ENCODE measurements at regions not wholly inside any gene's neighbourhood (a gene's known extent, or its start where the extent isn't known, plus 50 kb on each side); places are given as distances from the start of the nearest gene placed in this dataset.

DNA sequence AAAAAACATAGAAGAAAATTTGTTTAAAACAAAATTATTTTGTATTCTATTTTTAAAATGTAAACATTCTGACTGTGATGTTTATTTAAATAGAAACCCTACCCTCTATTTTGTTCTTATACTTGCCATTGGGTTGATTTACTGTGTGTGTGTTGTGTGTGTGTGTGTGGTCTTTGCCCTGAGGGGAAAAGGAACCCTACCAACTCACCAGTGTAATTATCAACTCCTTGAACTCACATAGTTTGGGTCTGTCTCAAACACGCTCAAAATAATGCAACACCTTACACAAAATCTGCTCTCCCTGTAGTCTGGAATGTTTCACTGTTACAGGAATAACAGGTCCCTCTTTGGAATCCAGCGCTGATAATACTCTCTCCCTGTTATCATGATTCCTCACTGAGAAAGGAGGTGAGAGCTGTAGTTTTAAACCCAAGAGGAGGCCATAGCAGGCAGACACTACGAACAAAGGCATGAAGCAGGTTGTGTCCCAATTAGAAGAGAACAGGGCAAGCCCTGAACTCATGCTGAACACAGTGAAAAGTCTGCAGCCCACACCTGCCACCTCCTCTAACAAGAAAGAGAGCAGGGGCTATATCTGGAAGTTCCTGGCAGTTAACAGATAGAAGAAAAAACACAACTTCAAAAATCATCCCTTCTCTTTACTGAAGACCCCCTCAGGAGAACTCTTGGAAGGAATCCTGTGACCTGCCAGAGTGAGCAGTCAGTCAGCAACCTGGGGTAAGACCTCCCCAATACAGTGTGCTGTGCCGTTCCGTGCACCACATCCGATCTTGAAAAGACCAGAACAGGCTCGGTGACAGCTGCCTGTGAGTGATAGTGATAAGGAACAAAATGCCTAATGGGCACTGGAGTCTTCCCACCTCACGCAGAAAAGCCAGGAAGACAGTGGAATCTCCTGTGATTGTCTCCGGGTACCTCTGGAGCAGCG, 608.1 kb upstream of the ADAMTS16 start:
- H3K27ac ChIP-seq: no peak overlapping the region

GRCh38 chr5:4532705-4533080, 607.4 kb upstream of the ADAMTS16 start:
- H3K27ac ChIP-seq: no peak overlapping the region
- TF ChIP-seq CTCF (IDR thresholded peaks at IDR 0.05) (no peak), ZFX (IDR thresholded peaks at IDR 0.05; ENCODE audit: borderline replicate concordance) (no peak)

More for the DNA sequence above, 608.1 kb upstream of the ADAMTS16 start:
- no peak for TF ChIP-seq ZFX (IDR thresholded peaks at IDR 0.05; ENCODE audit: borderline replicate concordance)
- no peak for TF ChIP-seq CTCF (IDR thresholded peaks at IDR 0.05)

DNA sequence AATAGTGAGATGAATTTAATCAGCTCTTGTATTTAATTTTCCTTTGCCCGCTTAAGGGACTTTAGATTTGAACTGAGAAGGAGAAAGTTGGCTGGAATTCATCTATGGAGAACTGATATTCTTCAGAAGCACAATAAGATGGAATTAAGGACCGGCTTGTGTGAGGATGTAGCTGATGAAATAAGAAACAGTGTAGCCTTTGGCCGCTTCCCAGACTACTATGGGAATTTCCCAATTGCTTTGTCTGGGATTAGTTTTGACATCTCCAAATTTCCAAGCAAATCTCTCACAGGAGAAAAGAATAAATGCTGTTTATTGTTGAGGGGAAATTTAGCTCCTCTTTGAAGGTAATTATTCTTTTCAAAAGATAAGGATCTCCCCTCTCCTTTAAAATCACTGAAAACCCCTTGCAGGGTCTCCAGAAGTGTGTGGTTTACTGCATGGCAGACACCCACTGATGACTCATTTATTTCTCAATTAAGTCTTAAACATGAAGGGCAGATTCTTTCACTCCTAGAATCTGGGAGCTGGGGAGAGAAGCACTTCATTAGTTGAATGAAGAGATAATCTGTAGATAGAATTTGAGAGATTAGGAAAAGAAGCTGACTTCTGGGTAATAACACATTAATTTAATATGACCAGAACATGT, 606.5 kb upstream of the ADAMTS16 start:
- TF ChIP-seq ZFX (IDR thresholded peaks at IDR 0.05; ENCODE audit: borderline replicate concordance): no peak
- TF ChIP-seq CTCF (IDR thresholded peaks at IDR 0.05): no peak
- H3K27ac ChIP-seq: no peak overlapping the region

- TF ChIP-seq ZFX (IDR thresholded peaks at IDR 0.05; ENCODE audit: borderline replicate concordance): no peak
- no peak for TF ChIP-seq CTCF (IDR thresholded peaks at IDR 0.05)
These were observed 602.6 kb upstream of the ADAMTS16 start for GRCh38 chr5:4537489-4537888.

DNA sequence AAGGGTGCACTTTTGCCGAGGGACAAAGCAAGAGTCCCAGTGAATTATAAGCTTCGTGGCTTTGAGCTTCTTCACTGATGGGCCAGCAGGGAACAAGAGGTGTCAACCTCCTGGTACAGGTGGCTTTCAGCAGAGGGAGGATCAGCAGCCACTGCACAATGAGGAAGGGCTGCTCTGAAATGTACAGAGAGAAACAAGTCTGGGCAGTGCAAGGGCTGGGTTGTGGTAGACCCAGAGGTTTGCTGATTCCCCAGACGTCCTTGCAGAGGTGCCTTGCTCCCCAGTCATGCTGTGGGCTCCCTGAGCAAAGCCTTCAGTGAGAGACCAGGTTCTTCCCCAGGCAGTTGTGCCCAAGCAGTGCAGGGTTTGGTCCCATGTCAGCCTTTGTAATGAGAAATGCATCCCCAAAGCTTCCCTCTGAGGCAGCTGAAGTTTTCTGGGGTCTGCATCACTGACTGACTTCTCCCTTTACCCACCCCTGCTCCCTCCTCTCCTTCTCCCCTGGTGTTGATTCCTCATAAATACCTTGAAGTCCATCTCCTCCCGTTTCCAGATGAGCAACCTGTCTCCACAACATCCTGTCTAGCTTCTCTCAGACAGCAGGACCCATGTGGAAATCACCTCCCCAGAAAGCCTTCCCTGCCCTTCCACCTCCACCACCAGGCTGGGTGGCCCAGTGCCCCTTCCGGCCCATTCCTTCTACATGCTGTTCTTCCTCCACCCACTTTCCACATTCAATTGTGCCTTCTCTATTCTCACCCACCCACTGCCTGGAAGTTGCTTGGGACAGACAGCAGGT, 599.6 kb upstream of the ADAMTS16 start:
- H3K27ac ChIP-seq: no peak overlapping the region
- no peak for TF ChIP-seq ZFX (IDR thresholded peaks at IDR 0.05; ENCODE audit: borderline replicate concordance)
- no peak for TF ChIP-seq CTCF (IDR thresholded peaks at IDR 0.05)

More at GRCh38 chr5:4537489-4537888, 602.6 kb upstream of the ADAMTS16 start:
- H3K27ac ChIP-seq: no peak overlapping the region

GRCh38 chr5:4541334-4541733, 598.8 kb upstream of the ADAMTS16 start:
- H3K27ac ChIP-seq: no peak overlapping the region
- TF ChIP-seq CTCF (IDR thresholded peaks at IDR 0.05) (no peak), ZFX (IDR thresholded peaks at IDR 0.05; ENCODE audit: borderline replicate concordance) (no peak)

Data from 22Rv1 (cell line).